Epithelial cell of proximal tubule (primary cell): ENCODE measurements at regions not wholly inside any gene's neighbourhood (a gene's known extent, or its start where the extent isn't known, plus 50 kb on each side); places are given as distances from the start of the nearest gene placed in this dataset.

Source experiments
- DNase-seq: peaks from one replicate; pipeline ENCODE4 v3.0.0-alpha.2; 2011; ENCODE audit warnings: low read depth
- H3K4me3 ChIP-seq: 2 replicates; pipeline ENCODE4 v1.5.1; 2011; ENCODE audit warnings: low read depth, mild to moderate bottlenecking, low read length
- TF ChIP-seq, protein P1 (sequence below): conservative IDR thresholded peaks from 2 replicates; pipeline ENCODE4 v1.5.1; 2012; ENCODE audit warnings: low read depth, mild to moderate bottlenecking, low read length

DNA sequence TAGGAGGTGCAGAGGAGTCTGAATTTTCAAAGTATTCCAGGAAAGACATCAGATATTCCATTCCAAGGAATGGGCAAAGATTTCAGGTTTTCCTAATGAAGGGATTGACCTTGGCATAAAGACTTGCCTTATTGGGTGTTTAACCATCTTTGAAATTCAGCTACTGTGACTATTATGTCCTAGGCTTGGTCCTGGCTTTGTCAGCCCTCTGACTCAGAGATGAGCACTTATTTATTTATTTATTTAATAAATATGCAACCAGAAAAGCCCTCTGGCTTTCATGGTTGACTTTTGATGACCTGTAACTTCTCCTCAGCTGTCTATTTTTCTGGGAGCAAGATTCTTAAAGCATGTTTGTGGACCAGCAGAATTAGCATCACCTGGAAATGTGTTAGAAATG lies 455.1 kb downstream of the KIF2B start:
- no peak for DNase-seq
- TF ChIP-seq, protein P1, sequence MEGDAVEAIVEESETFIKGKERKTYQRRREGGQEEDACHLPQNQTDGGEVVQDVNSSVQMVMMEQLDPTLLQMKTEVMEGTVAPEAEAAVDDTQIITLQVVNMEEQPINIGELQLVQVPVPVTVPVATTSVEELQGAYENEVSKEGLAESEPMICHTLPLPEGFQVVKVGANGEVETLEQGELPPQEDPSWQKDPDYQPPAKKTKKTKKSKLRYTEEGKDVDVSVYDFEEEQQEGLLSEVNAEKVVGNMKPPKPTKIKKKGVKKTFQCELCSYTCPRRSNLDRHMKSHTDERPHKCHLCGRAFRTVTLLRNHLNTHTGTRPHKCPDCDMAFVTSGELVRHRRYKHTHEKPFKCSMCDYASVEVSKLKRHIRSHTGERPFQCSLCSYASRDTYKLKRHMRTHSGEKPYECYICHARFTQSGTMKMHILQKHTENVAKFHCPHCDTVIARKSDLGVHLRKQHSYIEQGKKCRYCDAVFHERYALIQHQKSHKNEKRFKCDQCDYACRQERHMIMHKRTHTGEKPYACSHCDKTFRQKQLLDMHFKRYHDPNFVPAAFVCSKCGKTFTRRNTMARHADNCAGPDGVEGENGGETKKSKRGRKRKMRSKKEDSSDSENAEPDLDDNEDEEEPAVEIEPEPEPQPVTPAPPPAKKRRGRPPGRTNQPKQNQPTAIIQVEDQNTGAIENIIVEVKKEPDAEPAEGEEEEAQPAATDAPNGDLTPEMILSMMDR: no peak
- H3K4me3 ChIP-seq: no peak overlapping the region

DNA sequence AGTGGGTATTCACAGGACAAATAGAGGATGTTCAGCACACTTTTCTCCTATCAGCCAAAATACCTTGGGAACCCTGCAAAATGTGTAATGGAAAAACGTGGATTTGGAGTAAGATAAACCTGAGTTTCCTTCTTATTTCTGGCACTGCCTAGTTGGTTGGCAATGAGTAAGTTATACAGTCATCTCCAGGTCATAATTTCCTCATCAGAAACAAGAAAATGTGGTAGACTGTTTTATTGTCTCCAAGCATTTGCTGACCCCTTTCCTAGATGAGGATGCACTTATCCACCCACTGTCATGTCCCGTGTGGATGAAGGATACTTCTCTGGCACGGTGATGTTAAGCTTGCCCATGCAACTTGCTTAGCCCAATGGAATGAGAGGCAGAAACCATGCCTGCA lies 458.0 kb downstream of the KIF2B start:
- no peak for DNase-seq
- no peak overlapping the region for H3K4me3 ChIP-seq
- TF ChIP-seq, protein P1: no peak

DNA sequence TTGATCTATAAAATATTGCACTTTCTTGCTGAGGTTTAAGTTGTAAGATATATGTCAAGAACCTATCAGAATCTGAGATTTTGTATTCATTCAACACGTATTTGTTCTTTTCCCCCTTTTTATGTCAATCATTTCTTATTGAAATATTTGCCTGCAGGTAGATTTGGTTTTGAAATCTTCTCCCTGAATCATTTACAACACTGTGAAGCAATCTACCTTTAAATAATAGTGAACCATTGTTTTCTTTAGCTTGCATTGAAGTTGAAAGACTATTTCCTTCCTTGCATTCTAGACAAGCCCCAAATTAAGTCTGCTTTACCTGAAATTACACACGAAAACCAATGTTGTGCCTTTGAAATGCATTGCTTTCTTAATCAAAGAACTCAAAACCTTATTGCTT lies 460.2 kb downstream of the KIF2B start:
- no peak for DNase-seq
- TF ChIP-seq, protein P1: no peak
- no peak overlapping the region for H3K4me3 ChIP-seq

DNA sequence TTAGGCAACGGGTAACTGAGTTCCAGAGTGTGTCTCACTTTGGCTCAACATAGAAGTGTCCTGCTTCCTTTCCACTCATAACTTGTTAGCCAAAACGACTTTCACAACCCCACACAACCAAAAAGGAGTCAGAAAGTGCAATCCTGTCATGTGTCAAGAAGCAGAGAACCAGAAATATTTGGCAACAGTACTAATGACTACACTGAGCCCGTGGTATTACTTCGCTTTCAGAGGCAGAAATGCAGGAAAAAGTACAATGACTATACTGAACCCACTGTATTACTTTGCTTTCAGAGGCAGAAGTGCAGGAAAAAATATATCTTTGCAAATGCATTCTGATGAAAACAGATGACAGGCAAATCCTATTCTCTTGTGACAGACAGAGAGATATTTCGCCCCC lies 484.6 kb downstream of the KIF2B start:
- no peak for DNase-seq
- TF ChIP-seq, protein P1: no peak
- no peak overlapping the region for H3K4me3 ChIP-seq

DNA sequence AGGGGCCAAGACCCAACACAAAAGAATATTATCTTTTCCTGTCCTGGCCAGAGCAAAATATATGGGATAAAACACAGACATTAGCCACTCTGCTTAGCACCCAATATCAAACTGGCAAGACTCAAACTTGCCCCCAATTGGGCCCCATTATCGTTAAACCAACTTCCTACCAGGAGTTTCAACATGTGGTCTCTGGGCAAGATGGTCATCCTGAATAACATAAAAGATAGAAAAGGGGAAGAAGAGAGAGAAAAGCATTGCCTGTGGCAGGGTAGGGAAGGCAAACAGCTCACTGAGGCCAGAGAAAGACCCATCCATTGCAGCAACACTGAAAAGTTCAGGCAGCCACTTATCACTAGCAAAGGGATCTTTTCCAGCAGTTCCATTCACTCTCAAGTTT lies 502.1 kb downstream of the KIF2B start:
- no peak for DNase-seq
- no peak overlapping the region for H3K4me3 ChIP-seq
- TF ChIP-seq, protein P1: no peak

DNA sequence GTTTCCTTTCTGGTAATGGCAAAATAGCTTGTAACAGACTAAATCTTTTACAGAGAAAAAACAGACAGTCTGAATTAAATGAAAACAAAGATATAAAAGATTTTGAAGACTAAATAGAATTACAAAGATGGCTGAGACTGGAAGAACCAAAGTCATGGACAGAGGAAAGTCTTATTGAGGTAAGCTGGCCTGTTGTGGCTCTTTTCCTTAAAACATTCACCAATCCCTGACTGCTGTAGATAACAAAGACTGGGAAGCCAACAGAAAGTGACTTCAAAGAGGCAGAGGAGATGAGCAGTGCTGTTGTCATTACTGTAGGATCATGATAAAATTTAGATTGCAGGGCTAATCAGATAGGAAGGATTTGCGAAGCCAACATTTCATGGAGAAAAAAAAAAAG lies 517.0 kb downstream of the KIF2B start:
- TF ChIP-seq, protein P1: no peak
- DNase-seq: no peak
- no peak overlapping the region for H3K4me3 ChIP-seq

DNA sequence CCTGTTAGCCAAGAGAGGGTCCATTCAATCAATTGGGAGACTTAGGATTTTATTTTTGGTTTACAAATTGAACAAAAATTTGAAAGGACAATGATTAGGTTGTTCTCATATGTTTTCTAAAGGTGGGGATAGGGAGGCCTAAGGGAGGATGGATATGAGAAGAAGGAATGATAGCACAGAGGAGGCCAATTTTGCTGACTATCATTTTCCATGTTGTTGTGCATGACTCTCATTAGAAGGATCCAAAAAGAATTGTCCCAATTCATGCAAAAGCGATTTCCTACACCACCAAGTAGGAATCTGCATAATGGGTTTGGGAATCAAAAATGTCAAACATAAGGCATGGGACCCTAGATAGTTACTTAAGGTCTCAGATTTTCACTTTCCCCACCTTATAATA lies 524.8 kb downstream of the KIF2B start:
- H3K4me3 ChIP-seq: no peak overlapping the region
- TF ChIP-seq, protein P1: no peak
- DNase-seq: no peak
